Skin epidermis (tissue), 12 donors: ENCODE measurements at regions not wholly inside any gene's neighbourhood (a gene's known extent, or its start where the extent isn't known, plus 50 kb on each side); places are given as distances from the start of the nearest gene placed in this dataset.

Source experiments
- H3K27ac ChIP-seq, 21 experiments: fragments of 200-600 bp; sonication (generic) in 11 of 21; one replicate each; pipeline ENCODE4 v1.5.0; 2020; ENCODE audit warnings: mild to moderate bottlenecking in 3 of 21, inconsistent platforms in 2 of 21, moderate library complexity in 2 of 21
- H3K4me3 ChIP-seq, 7 experiments: fragments of 200-600 bp; sonication (generic) in 2 of 7; one replicate each; pipeline ENCODE4 v1.5.0; 2020; ENCODE audit warnings: inconsistent platforms in 2 of 7, mild to moderate bottlenecking in 2 of 7, moderate library complexity in 1 of 7

GRCh38 chr4:152126238-152126637, 365.4 kb upstream of the GATB start:
- Histone ChIP-seq H3K4me3 (no peak overlapping the region), H3K27ac (no peak overlapping the region)

- no peak overlapping the region for H3K4me3 ChIP-seq
- no peak overlapping the region for H3K27ac ChIP-seq
Observed at GRCh38 chr4:152118819-152119553, 358.2 kb upstream of the GATB start.

GRCh38 chr4:152117933-152118507, 357.2 kb upstream of the GATB start:
- Histone ChIP-seq H3K27ac (no peak overlapping the region), H3K4me3 (no peak overlapping the region)

- Histone ChIP-seq H3K27ac (no peak overlapping the region), H3K4me3 (no peak overlapping the region)
Observed at GRCh38 chr4:152117520-152117919, 356.7 kb upstream of the GATB start.

GRCh38 chr4:152117054-152117453, 356.2 kb upstream of the GATB start:
- Histone ChIP-seq H3K4me3 (no peak overlapping the region), H3K27ac (no peak overlapping the region)

GRCh38 chr4:152115794-152116193, 355.0 kb upstream of the GATB start:
- H3K4me3 ChIP-seq = no peak overlapping the region
- H3K27ac ChIP-seq = peak overlapping the region in 6 of 21 experiments; percentile 28 to 83 (median 64)

GRCh38 chr4:152115118-152115517, 354.3 kb upstream of the GATB start:
- Histone ChIP-seq H3K27ac (peak overlapping the region in 4 of 21 experiments; percentile 14 to 83 (median 75)), H3K4me3 (no peak overlapping the region)

- H3K27ac ChIP-seq = peak overlapping the region in 4 of 21 experiments; percentile 14 to 83 (median 75)
- H3K4me3 ChIP-seq = no peak overlapping the region
Observed at GRCh38 chr4:152114562-152114961, 353.8 kb upstream of the GATB start.

GRCh38 chr4:152112887-152113286, 352.1 kb upstream of the GATB start:
- H3K4me3 ChIP-seq = no peak overlapping the region
- no peak overlapping the region for H3K27ac ChIP-seq

GRCh38 chr4:152112190-152112589, 351.4 kb upstream of the GATB start:
- no peak overlapping the region for H3K27ac ChIP-seq
- no peak overlapping the region for H3K4me3 ChIP-seq

GRCh38 chr4:152110780-152111179, 350.0 kb upstream of the GATB start:
- no peak overlapping the region for H3K4me3 ChIP-seq
- H3K27ac ChIP-seq = no peak overlapping the region

GRCh38 chr4:152109531-152110509, 349.0 kb upstream of the GATB start:
- Histone ChIP-seq H3K27ac (peak overlapping the region in 1 of 21 experiments; percentile 33), H3K4me3 (no peak overlapping the region)

- Histone ChIP-seq H3K4me3 (no peak overlapping the region), H3K27ac (no peak overlapping the region)
Observed at GRCh38 chr4:152107736-152108500, 347.1 kb upstream of the GATB start.

GRCh38 chr4:152106781-152107321, 346.0 kb upstream of the GATB start:
- Histone ChIP-seq H3K4me3 (no peak overlapping the region), H3K27ac (peak overlapping the region in 10 of 21 experiments; percentile 21 to 76 (median 50))

- Histone ChIP-seq H3K4me3 (no peak overlapping the region), H3K27ac (peak overlapping the region in 17 of 21 experiments; percentile 18 to 76 (median 52))
Observed at GRCh38 chr4:152106113-152106763, 345.4 kb upstream of the GATB start.

- no peak overlapping the region for H3K4me3 ChIP-seq
- H3K27ac ChIP-seq = peak overlapping the region in 6 of 21 experiments; percentile 1 to 76 (median 42)
Observed at GRCh38 chr4:152104901-152105357, 344.1 kb upstream of the GATB start.

- Histone ChIP-seq H3K27ac (peak overlapping the region in 4 of 21 experiments; percentile 21 to 88 (median 54)), H3K4me3 (no peak overlapping the region)
Observed at GRCh38 chr4:152104356-152104755, 343.5 kb upstream of the GATB start.

- Histone ChIP-seq H3K4me3 (no peak overlapping the region), H3K27ac (peak overlapping the region in 10 of 21 experiments; percentile 5 to 93 (median 72))
Observed at GRCh38 chr4:152103181-152103901, 342.5 kb upstream of the GATB start.
